Panc1 (cell line): ENCODE measurements at regions not wholly inside any gene's neighbourhood (a gene's known extent, or its start where the extent isn't known, plus 50 kb on each side); places are given as distances from the start of the nearest gene placed in this dataset.

Source experiments
- TCF7L2 ChIP-seq: IDR thresholded peaks from 2 replicates; pipeline ENCODE4 v1.6.1; 2011; ENCODE audit warnings: mild to moderate bottlenecking, low read depth, low read length, inconsistent platforms
- TF ChIP-seq, protein P1 (sequence below): fragments of 450-650 bp; IDR thresholded peaks from 2 replicates; pipeline ENCODE4 v1.5.1; 2017; ENCODE audit warnings: mild to moderate bottlenecking

DNA sequence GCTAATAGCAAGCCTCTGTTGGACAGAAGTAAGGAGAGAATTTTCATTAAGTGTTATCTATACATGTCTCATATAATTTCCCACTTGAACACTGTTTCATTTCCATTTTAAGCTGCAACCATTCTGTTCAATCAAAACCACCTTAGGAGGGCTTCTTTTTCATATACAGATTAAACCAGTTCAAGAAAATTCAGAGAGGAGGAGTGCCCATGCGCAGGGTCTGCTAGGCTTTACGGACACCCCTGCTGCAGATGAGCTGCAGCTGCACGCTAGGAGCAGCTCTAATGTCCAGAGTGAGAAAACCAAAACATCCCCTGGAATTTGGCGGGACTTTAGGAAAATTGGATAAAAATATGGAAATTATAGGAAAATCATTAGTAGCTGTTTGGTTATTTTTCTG is 541.0 kb downstream of the SPRY1 start:
- TF ChIP-seq, protein P1, sequence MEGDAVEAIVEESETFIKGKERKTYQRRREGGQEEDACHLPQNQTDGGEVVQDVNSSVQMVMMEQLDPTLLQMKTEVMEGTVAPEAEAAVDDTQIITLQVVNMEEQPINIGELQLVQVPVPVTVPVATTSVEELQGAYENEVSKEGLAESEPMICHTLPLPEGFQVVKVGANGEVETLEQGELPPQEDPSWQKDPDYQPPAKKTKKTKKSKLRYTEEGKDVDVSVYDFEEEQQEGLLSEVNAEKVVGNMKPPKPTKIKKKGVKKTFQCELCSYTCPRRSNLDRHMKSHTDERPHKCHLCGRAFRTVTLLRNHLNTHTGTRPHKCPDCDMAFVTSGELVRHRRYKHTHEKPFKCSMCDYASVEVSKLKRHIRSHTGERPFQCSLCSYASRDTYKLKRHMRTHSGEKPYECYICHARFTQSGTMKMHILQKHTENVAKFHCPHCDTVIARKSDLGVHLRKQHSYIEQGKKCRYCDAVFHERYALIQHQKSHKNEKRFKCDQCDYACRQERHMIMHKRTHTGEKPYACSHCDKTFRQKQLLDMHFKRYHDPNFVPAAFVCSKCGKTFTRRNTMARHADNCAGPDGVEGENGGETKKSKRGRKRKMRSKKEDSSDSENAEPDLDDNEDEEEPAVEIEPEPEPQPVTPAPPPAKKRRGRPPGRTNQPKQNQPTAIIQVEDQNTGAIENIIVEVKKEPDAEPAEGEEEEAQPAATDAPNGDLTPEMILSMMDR, result no peak
- no peak for TF ChIP-seq TCF7L2
